Uterus (tissue), 3 donors: ENCODE measurements at regions not wholly inside any gene's neighbourhood (a gene's known extent, or its start where the extent isn't known, plus 50 kb on each side); places are given as distances from the start of the nearest gene placed in this dataset.
A peak's percentile ranks its signal among the peaks of the same experiment; 100 is the strongest.

Source experiments
- DNase-seq, 2 donors: peaks; one replicate each; pipeline ENCODE4 v3.0.0-alpha.2; 2019 to 2020
- H3K27ac ChIP-seq, 2 donors: fragments of 200-600 bp; sonication (generic); 1 replicate in 1 of 2; 2 replicates in 1 of 2; pipeline ENCODE4 v1.5.1; 2016 to 2018
- H3K27me3 ChIP-seq, 2 donors: fragments of 200-600 bp; sonication (generic); one replicate each; pipeline ENCODE4 v1.5.1; 2018 to 2019; ENCODE audit warnings: control low read depth in 1 of 2
- H3K36me3 ChIP-seq, 2 donors: fragments of 200-600 bp; sonication (generic); one replicate each; pipeline ENCODE4 v1.5.1; 2019; ENCODE audit warnings: control low read depth in 1 of 2
- H3K4me1 ChIP-seq, 2 donors: fragments of 200-600 bp; sonication (generic); one replicate each; pipeline ENCODE4 v1.5.1; 2018 to 2019; ENCODE audit warnings: control low read depth in 1 of 2
- H3K4me3 ChIP-seq, 2 donors: fragments of 200-600 bp; sonication (generic); 1 replicate in 1 of 2; 2 replicates in 1 of 2; pipeline ENCODE4 v1.5.1; 2018 to 2019; ENCODE audit warnings: mild to moderate bottlenecking in 1 of 2
- H3K9me3 ChIP-seq, 2 donors: fragments of 200-600 bp; sonication (generic); one replicate each; pipeline ENCODE4 v1.5.1; 2019; ENCODE audit warnings: control low read depth in 1 of 2
- CTCF ChIP-seq, 4 experiments: fragments of 200-600 bp in 2 of 4; fragments of 450-650 bp in 2 of 4; sonication (generic) in 2 of 4; IDR thresholded peaks; one replicate each; pipeline ENCODE4 v1.5.1; 2016 to 2019; ENCODE audit warnings: antibody characterized with exemption in 4 of 4, mild to moderate bottlenecking in 2 of 4, moderate library complexity in 1 of 4
- POLR2A ChIP-seq, 2 donors: fragments of 450-650 bp; IDR thresholded peaks; one replicate each; pipeline ENCODE4 v1.6.1; 2016; ENCODE audit warnings: antibody characterized with exemption in 2 of 2, mild to moderate bottlenecking in 1 of 2, moderate library complexity in 1 of 2
- intact Hi-C: fragments of 100-400 bp; cut with DNase I; formaldehyde crosslinking; loops from one replicate; pipeline ENCODE4 v1.15.1; 2023; ENCODE audit warnings: low total_unique reads
- donor health status: DM: yes; HTN: yes; CAD: no.

DNA sequence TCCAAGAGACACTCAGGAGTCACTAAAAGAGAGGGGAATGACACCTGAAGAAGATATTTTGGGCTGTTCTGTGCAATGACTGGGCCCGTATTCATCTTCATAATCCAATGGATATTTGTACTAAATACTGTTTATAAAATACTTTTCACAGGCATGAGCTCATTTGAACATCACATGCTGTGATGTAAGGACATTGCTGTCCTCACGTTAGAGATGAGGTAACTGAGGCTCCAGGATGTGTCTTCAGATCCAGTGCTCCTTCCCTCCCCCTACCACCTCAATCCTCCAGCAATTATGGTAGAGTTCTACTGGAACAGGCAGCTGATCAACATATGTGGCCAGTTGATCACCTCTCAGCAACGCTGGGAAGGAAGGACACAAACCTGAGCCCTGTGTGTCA lies 139.4 kb upstream of the OSMR start:
- TF ChIP-seq CTCF (IDR thresholded peaks at IDR 0.05) (no peak), POLR2A (IDR thresholded peaks at IDR 0.05) (no peak)
- H3K9me3 ChIP-seq, result no peaks in the 10 kb centered on the region
- intact Hi-C loops, result no loop called here

DNA sequence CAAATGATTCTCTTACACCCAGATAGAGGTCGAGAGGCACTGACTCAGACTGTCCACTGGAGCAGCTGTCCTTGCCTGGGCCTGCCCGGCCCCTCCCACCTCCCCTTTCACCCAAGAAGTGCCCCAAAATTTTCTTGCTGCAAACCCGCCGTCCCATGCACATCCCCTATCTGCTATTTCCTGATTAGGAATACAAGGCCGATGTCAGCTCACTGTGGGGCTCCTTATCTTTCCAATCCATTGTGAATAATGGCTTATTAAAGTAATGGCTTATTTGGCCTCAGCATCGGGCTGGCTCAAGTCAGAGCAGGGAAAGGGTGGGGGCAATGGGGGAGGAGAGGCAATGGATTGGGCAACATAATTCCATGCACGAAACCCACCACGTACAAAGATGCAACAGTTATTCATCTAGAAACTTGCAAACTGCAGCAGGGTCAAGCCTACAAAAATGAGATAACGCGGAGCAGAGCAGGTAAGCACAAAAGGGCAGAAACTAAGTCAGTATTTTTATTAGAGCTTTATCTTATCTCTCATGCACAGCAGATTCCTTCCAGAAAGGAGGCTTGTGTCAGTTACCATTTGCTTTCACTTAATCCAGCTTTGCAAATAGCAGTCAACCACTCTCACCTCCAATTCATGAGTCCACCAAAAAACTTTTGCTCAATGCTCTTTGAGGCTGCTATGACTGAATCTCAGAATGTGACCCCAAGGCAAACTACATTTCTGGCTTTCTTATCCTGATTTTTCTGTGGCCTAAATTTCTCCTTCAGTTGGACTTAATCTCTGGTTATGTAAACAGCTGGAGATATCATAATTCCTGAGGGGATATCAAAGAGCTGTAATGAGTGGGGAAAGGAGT lies 138.2 kb upstream of the OSMR start:
- H3K36me3 ChIP-seq, result no peaks in the 10 kb centered on the region
- peak overlapping the region in 1 of 2 donors; percentile 11 for H3K27ac ChIP-seq

More for the DNA sequence above, 139.4 kb upstream of the OSMR start:
- no peaks in the 10 kb centered on the region for H3K36me3 ChIP-seq
- H3K4me1 ChIP-seq, result no peaks in the 10 kb centered on the region
- no peak for DNase-seq
- H3K27ac ChIP-seq, result peak overlapping the region in 1 of 2 donors; percentile 11
- H3K4me3 ChIP-seq, result no peak overlapping the region
- H3K27me3 ChIP-seq, result no peaks in the 10 kb centered on the region

DNA sequence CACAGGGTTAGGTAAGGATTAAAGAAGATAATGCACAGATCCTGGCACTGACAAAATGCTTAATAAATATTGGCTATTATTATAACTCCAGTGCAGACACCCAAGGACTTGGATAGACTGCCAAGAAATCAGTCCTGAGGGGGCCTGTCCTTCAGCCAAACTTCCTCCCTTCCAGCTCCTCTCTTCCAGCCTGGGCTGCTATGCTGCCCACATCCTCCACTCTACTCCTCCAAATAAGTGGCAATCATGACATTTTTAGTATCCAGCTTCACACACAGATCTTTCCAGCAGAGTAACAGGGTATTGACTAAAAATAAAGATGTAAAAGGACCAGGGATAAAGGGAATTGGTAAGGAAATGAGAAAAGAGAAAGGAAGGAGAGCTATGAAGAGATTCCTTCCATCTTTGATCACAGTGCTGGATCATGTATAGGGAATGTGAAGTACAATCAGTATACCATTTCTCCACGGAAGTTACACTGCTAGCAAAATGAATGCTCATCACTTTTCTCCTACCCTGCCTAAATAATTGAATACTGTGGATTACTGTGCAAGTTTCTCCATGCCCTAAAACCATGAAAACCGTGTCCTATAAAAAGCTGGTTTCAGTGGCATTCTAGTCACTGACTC lies 136.0 kb upstream of the OSMR start:
- Histone ChIP-seq H3K4me1 (no peaks in the 10 kb centered on the region), H3K9me3 (no peaks in the 10 kb centered on the region), H3K36me3 (no peaks in the 10 kb centered on the region), H3K27me3 (no peaks in the 10 kb centered on the region), H3K4me3 (no peak overlapping the region), H3K27ac (no peak overlapping the region)
- intact Hi-C loops, result no loop called here
- TF ChIP-seq CTCF (IDR thresholded peaks at IDR 0.05) (no peak), POLR2A (IDR thresholded peaks at IDR 0.05) (no peak)
- no peak for DNase-seq

More for the DNA sequence above, 138.2 kb upstream of the OSMR start:
- TF ChIP-seq CTCF (IDR thresholded peaks at IDR 0.05) (no peak), POLR2A (IDR thresholded peaks at IDR 0.05) (no peak)
- DNase-seq, result peak in 1 of 2 donors; percentile 25
- intact Hi-C loops, result no loop called here
- Histone ChIP-seq H3K4me3 (no peak overlapping the region), H3K4me1 (no peaks in the 10 kb centered on the region), H3K27me3 (no peaks in the 10 kb centered on the region), H3K9me3 (no peaks in the 10 kb centered on the region)

DNA sequence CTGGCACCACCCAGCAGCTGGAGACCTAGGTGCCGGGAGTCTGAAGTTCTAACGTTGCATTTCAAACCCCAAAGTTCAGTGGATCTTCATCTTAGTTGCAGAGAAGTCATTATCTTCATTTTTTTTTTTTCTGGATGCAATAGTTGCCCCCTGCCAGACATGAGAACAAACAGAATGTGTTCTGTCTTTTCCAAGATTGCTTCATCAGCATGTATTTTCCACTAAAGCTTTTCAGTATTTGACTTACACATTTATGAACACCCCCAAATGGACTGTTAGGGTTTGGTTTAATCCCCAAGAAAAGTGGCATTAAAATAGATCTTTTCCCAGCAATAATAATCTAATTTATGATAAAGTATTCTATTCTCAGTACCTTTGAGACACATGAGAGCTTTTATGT lies 135.2 kb upstream of the OSMR start:
- no peak for DNase-seq
- Histone ChIP-seq H3K4me1 (no peaks in the 10 kb centered on the region), H3K36me3 (no peaks in the 10 kb centered on the region), H3K27ac (no peak overlapping the region), H3K27me3 (no peaks in the 10 kb centered on the region), H3K9me3 (no peaks in the 10 kb centered on the region), H3K4me3 (no peak overlapping the region)
- intact Hi-C loops, result no loop called here
- TF ChIP-seq POLR2A (IDR thresholded peaks at IDR 0.05) (no peak), CTCF (IDR thresholded peaks at IDR 0.05) (no peak)

GRCh38 chr5:38712391-38712790 lies 133.4 kb upstream of the OSMR start:
- no peak for DNase-seq
- intact Hi-C loops, result no loop called here
- Histone ChIP-seq H3K4me3 (no peak overlapping the region), H3K27ac (no peak overlapping the region), H3K4me1 (no peaks in the 10 kb centered on the region), H3K27me3 (no peaks in the 10 kb centered on the region), H3K36me3 (no peaks in the 10 kb centered on the region), H3K9me3 (no peaks in the 10 kb centered on the region)
- no peak for TF ChIP-seq CTCF (IDR thresholded peaks at IDR 0.05)
- no peak for TF ChIP-seq POLR2A (IDR thresholded peaks at IDR 0.05)
